ENCODE measurements at regions not wholly inside any gene's neighbourhood (a gene's known extent, or its start where the extent isn't known, plus 50 kb on each side); places are given as distances from the start of the nearest gene placed in this dataset.

GRCh38 chr10:107631876-107632275 lies 467.4 kb upstream of the SORCS1 start:
- no peak for TF ChIP-seq MXI1 (IDR thresholded peaks at IDR 0.05; ENCODE audit: borderline replicate concordance, low read depth, low read length)
- TF ChIP-seq, protein P1, sequence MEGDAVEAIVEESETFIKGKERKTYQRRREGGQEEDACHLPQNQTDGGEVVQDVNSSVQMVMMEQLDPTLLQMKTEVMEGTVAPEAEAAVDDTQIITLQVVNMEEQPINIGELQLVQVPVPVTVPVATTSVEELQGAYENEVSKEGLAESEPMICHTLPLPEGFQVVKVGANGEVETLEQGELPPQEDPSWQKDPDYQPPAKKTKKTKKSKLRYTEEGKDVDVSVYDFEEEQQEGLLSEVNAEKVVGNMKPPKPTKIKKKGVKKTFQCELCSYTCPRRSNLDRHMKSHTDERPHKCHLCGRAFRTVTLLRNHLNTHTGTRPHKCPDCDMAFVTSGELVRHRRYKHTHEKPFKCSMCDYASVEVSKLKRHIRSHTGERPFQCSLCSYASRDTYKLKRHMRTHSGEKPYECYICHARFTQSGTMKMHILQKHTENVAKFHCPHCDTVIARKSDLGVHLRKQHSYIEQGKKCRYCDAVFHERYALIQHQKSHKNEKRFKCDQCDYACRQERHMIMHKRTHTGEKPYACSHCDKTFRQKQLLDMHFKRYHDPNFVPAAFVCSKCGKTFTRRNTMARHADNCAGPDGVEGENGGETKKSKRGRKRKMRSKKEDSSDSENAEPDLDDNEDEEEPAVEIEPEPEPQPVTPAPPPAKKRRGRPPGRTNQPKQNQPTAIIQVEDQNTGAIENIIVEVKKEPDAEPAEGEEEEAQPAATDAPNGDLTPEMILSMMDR (conservative IDR thresholded peaks at IDR 0.05; ENCODE audit: low read depth, low read length), result no peak
- TF ChIP-seq POLR2A (IDR thresholded peaks at IDR 0.05; ENCODE audit: low read depth, low read length), result no peak
- no peak for TF ChIP-seq RAD21 (IDR thresholded peaks at IDR 0.05; ENCODE audit: low read length)
- TF ChIP-seq NFE2L2 (IDR thresholded peaks at IDR 0.05; ENCODE audit: low read depth, low read length), result no peak
- TF ChIP-seq USF2 (IDR thresholded peaks at IDR 0.05; ENCODE audit: low read depth, low read length), result no peak
- TF ChIP-seq RFX5 (IDR thresholded peaks at IDR 0.05; ENCODE audit: low read depth, low read length), result no peak
- no peak for TF ChIP-seq CEBPB (IDR thresholded peaks at IDR 0.05; ENCODE audit: low read depth, low read length)
- TF ChIP-seq FOS (IDR thresholded peaks at IDR 0.05; ENCODE audit: low read depth, low read length), result no peak

Data from IMR-90 (cell line).